ENCODE measurements at regions not wholly inside any gene's neighbourhood (a gene's known extent, or its start where the extent isn't known, plus 50 kb on each side); places are given as distances from the start of the nearest gene placed in this dataset.

DNA sequence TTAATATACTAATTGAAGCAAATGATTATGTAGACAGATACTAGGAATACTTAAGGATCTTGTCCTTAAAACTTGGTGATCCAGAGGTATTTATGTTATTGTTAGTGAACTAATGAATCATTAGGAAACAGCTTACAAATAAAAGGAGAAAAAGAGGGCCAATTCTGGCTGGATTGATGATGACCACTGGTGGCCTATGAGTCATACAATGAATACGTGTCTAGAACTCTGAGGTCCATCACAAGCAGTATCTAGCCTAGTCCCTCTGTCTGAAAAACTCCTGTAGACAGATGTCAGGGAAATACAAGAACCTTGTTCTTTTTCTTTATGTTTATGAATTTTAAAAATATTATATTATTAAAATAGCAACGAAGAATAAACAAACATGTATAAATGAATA, 51.7 kb upstream of the RTL1 start:
- TF ChIP-seq ZFX (IDR thresholded peaks at IDR 0.05; ENCODE audit: borderline replicate concordance), result no peak
- TF ChIP-seq, protein P1, sequence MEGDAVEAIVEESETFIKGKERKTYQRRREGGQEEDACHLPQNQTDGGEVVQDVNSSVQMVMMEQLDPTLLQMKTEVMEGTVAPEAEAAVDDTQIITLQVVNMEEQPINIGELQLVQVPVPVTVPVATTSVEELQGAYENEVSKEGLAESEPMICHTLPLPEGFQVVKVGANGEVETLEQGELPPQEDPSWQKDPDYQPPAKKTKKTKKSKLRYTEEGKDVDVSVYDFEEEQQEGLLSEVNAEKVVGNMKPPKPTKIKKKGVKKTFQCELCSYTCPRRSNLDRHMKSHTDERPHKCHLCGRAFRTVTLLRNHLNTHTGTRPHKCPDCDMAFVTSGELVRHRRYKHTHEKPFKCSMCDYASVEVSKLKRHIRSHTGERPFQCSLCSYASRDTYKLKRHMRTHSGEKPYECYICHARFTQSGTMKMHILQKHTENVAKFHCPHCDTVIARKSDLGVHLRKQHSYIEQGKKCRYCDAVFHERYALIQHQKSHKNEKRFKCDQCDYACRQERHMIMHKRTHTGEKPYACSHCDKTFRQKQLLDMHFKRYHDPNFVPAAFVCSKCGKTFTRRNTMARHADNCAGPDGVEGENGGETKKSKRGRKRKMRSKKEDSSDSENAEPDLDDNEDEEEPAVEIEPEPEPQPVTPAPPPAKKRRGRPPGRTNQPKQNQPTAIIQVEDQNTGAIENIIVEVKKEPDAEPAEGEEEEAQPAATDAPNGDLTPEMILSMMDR (IDR thresholded peaks at IDR 0.05), result no peak

DNA sequence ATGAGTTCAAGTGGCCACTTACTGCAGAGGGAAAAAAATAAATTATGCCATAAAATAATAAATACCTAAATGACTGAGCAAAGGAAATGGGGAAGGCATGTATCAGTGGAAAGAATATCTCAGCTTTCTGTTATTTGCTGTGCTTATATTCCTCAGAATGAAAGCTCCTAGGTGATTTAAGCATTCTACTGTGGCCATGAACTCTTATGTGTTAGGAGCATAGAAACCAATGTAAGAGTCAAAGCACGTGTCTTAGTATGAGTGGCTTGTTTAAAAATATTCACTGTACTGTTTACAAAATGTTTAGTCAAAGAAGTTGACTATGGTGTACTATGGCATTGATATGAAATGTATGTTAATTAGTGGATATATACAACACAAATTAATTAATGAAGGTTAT, 59.0 kb upstream of the RTL1 start:
- no peak for TF ChIP-seq ZFX (IDR thresholded peaks at IDR 0.05; ENCODE audit: borderline replicate concordance)
- TF ChIP-seq, protein P1 (IDR thresholded peaks at IDR 0.05), result no peak
- no peak overlapping the region for H3K27ac ChIP-seq

More for the DNA sequence above, 51.7 kb upstream of the RTL1 start:
- no peak overlapping the region for H3K27ac ChIP-seq

DNA sequence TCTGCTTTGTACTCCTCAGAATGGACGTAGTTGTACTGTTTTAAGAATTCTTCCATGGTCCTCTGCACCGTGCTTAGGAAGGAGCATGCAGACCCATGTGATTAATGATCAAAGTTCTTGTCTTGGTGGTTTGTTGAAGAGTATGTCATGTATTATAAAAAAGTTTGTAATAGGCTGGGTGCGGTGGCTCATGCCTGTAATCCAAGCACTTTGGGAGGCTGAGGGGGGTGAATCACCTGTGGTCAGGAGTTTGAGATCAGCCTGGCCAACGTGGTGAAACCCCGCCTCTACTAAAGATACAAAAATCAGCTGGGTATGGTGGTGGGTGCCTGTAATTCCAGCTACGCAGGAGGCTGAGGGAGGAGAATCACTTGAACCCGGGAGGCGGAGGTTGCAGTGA, 61.8 kb upstream of the RTL1 start:
- H3K27ac ChIP-seq, result no peak overlapping the region
- TF ChIP-seq ZFX (IDR thresholded peaks at IDR 0.05; ENCODE audit: borderline replicate concordance), result no peak
- TF ChIP-seq, protein P1 (IDR thresholded peaks at IDR 0.05), result no peak

DNA sequence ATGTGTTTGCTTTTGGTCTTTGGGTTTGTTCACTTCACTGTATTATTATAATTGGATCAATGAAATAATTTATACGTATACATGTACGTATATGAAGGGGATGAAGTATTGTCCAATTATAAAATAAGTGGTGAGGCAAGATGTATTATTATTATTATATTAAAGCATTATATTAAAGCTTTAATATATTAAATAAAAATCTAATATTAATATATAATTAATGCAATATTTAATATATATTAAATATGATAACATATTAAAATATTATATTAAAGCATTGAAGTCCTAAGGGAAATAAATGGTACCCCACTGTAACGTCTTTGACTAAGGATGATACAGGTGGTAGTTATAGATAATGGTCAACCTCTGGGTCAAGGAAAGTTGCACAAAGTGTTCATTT, 63.7 kb upstream of the RTL1 start:
- TF ChIP-seq ZFX (IDR thresholded peaks at IDR 0.05; ENCODE audit: borderline replicate concordance), result no peak
- TF ChIP-seq, protein P1 (IDR thresholded peaks at IDR 0.05), result no peak
- H3K27ac ChIP-seq, result no peak overlapping the region

DNA sequence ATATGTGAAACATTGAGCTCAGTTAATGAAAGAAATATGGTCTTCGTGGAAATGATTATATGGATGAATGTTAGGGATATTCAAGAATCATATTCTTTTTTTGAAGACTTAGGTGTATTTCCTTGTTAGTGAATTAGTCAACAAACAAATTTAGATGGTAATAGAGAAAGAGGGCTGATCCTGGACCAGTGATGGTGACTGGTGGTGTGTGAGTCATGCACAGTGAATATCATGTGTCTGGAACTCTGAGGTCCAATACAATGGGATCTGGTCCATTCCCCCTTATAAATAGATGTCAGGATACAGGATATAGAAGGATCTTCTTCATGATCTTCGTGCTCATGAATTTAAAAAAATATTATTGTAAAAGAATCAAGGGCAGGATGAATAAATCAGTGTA, 64.4 kb upstream of the RTL1 start:
- no peak overlapping the region for H3K27ac ChIP-seq
- no peak for TF ChIP-seq ZFX (IDR thresholded peaks at IDR 0.05; ENCODE audit: borderline replicate concordance)
- TF ChIP-seq, protein P1 (IDR thresholded peaks at IDR 0.05), result no peak

DNA sequence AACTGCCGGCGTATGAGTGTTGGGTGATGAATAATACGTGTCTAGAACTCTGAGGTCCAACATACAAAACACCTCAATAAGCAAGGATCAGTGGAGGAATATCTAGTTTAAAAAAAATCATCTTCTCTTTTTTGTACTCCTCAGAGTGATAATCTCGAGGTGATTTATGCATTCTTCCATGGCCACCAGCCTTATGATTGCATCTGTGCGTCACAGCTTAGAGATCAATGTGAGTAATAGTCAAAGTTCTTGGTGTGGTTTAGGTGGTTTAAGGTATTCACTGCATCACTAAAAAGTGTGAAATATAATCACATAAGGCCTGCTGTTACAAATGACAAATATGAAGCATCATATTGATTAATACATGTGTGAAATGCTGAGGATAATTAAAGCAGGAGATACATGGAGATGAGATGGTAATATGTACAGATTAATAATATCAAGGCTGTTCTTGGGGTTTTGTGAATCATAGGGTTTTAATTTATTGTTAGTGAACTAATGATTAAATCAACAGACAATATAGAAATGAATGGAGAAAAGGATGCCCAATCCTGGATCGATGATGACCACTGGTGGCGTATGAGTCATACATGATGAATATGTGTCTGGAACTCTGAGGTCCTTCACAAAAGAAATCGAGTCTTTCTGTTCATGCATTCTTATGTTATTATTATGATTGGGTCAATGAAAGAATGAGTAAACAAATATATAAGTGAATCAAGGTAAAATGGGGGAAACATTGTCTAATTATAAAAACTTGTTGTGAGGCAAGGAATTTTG, 68.8 kb upstream of the RTL1 start:
- H3K27ac ChIP-seq, result no peak overlapping the region

DNA sequence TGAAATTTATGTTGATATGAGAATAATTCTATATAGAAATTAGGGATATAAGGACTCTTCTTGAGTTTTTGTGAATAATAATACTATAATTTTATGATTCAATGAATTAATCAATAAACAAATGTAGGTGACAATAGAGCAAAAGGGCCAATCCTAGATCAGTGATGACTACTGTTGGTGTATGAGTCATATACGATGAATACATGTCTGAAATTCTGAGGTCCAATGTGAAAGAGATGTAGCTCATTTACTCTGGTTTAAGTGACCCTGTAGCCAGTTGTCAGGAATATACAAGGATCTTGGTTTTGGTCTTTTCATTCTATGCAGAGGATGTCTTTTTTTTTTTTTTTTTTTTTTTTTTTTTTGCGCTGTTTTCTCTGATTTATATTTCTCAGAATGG, 72.1 kb upstream of the RTL1 start:
- TF ChIP-seq, protein P1 (IDR thresholded peaks at IDR 0.05), result no peak
- TF ChIP-seq ZFX (IDR thresholded peaks at IDR 0.05; ENCODE audit: borderline replicate concordance), result no peak
- no peak overlapping the region for H3K27ac ChIP-seq

More for the DNA sequence above, 68.8 kb upstream of the RTL1 start:
- TF ChIP-seq, protein P1 (IDR thresholded peaks at IDR 0.05), result no peak
- no peak for TF ChIP-seq ZFX (IDR thresholded peaks at IDR 0.05; ENCODE audit: borderline replicate concordance)

Data from 22Rv1 (cell line).